ENCODE measurements at regions not wholly inside any gene's neighbourhood (a gene's known extent, or its start where the extent isn't known, plus 50 kb on each side); places are given as distances from the start of the nearest gene placed in this dataset.

DNA sequence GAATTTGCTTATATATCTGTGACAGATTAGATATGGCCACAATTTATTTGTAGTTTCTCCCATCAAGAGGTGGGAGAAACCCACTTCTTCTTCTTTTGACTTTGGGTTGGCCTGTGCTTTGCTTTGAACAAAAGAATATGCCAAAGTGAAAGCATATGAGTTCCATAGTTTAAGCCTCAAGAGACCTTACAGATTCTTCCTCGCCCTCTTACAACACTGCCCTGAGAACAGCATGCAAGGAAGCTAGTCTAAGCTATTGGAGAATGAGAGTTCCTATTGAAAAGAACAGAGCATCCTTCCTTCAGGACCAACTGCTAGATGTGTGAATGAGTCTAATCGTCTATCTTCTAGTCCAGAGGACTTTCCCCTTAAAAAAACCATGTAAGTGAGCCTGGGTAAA is 394.8 kb downstream of the TUSC7 start:
- Histone ChIP-seq H3K79me2 (ENCODE audit: control insufficient read depth, insufficient read depth, low read length) (no peaks in the 10 kb centered on the region), H3K27me3 (ENCODE audit: control insufficient read depth in 2 of 2, insufficient read depth in 2 of 2, low read length in 2 of 2) (no peaks in the 10 kb centered on the region), H3K4me1 (replicated peaks in 1 of 2; ENCODE audit: control insufficient read depth in 2 of 2, insufficient read depth in 2 of 2, low read length in 2 of 2) (no peaks in the 10 kb centered on the region), H2AFZ (ENCODE audit: low read depth, low read length) (no peak overlapping the region), H3K36me3 (ENCODE audit: control insufficient read depth, insufficient read depth, low read length) (no peaks in the 10 kb centered on the region), H3K27ac (ENCODE audit: extremely low read depth, low read depth, low read length) (no peak overlapping the region), H3K9ac (ENCODE audit: insufficient read depth in 1 of 2, low read depth in 2 of 2, low read length in 2 of 2) (no peak overlapping the region), H3K9me3 (replicated peaks; ENCODE audit: control insufficient read depth, insufficient read depth, low read depth, low read length) (no peaks in the 10 kb centered on the region), H3K4me2 (ENCODE audit: insufficient read depth, low read length) (no peak overlapping the region), H3K4me3 (no peak overlapping the region), H4K20me1 (replicated peaks; ENCODE audit: control insufficient read depth, insufficient read depth, low read length) (no peaks in the 10 kb centered on the region), H3K9me1 (ENCODE audit: control insufficient read depth, insufficient read depth, low read length) (no peaks in the 10 kb centered on the region)
- POLR2A ChIA-PET, result no interaction called here
- no TSS peak for BruUV-seq (replicated peaks)
- 0% methylated on average over 1 of the region's 2 CpGs for WGBS (ENCODE audit: insufficient coverage, low coverage, missing lambda C conversion rate)
- ATAC-seq, result no peak
- CTCF ChIA-PET (ENCODE audit: low intra/inter-chr PET ratio), result no interaction called here
- no peak for FAIRE-seq
- TF ChIP-seq HNRNPLL (IDR thresholded peaks at IDR 0.05; ENCODE audit: low read depth, low read length, poor library complexity, severe bottlenecking) (no peak), MED1 (CRISPR knock-in tag; IDR thresholded peaks at IDR 0.05; ENCODE audit: borderline replicate concordance) (no peak), BMI1 (IDR thresholded peaks at IDR 0.05; ENCODE audit: low read length) (no peak), ZNF699 (CRISPR knock-in tag; IDR thresholded peaks at IDR 0.05; ENCODE audit: insufficient replicate concordance) (no peak), ZNF41 (CRISPR knock-in tag; conservative IDR thresholded peaks at IDR 0.05) (no peak), TAF1 (IDR thresholded peaks at IDR 0.05; ENCODE audit: control insufficient read depth, extremely low read depth, insufficient read depth, low read length, severe bottlenecking) (no peak), SRSF9 (IDR thresholded peaks at IDR 0.05; ENCODE audit: borderline replicate concordance, low read depth, low read length) (no peak), PML (IDR thresholded peaks at IDR 0.05; ENCODE audit: low read length) (no peak), ZNF134 (CRISPR knock-in tag; conservative IDR thresholded peaks at IDR 0.05) (no peak), ZNF696 (CRISPR knock-in tag; conservative IDR thresholded peaks at IDR 0.05) (no peak), ILK (tag; IDR thresholded peaks at IDR 0.05; ENCODE audit: borderline replicate concordance, low read depth) (no peak), NEUROD1 (IDR thresholded peaks at IDR 0.05; ENCODE audit: borderline replicate concordance, low read depth, low read length, partially characterized antibody) (no peak), HIVEP1 (CRISPR knock-in tag; IDR thresholded peaks at IDR 0.05) (no peak)
- TF ChIP-seq, protein P1, sequence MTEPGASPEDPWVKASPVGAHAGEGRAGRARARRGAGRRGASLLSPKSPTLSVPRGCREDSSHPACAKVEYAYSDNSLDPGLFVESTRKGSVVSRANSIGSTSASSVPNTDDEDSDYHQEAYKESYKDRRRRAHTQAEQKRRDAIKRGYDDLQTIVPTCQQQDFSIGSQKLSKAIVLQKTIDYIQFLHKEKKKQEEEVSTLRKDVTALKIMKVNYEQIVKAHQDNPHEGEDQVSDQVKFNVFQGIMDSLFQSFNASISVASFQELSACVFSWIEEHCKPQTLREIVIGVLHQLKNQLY (CRISPR knock-in tag; conservative IDR thresholded peaks at IDR 0.05), result no peak
- TF ChIP-seq, protein P2, sequence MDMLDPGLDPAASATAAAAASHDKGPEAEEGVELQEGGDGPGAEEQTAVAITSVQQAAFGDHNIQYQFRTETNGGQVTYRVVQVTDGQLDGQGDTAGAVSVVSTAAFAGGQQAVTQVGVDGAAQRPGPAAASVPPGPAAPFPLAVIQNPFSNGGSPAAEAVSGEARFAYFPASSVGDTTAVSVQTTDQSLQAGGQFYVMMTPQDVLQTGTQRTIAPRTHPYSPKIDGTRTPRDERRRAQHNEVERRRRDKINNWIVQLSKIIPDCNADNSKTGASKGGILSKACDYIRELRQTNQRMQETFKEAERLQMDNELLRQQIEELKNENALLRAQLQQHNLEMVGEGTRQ (CRISPR knock-in tag; IDR thresholded peaks at IDR 0.05), result no peak
- TF ChIP-seq, protein P3, sequence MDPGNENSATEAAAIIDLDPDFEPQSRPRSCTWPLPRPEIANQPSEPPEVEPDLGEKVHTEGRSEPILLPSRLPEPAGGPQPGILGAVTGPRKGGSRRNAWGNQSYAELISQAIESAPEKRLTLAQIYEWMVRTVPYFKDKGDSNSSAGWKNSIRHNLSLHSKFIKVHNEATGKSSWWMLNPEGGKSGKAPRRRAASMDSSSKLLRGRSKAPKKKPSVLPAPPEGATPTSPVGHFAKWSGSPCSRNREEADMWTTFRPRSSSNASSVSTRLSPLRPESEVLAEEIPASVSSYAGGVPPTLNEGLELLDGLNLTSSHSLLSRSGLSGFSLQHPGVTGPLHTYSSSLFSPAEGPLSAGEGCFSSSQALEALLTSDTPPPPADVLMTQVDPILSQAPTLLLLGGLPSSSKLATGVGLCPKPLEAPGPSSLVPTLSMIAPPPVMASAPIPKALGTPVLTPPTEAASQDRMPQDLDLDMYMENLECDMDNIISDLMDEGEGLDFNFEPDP (CRISPR knock-in tag; IDR thresholded peaks at IDR 0.05), result no peak
- TF ChIP-seq, protein P4, sequence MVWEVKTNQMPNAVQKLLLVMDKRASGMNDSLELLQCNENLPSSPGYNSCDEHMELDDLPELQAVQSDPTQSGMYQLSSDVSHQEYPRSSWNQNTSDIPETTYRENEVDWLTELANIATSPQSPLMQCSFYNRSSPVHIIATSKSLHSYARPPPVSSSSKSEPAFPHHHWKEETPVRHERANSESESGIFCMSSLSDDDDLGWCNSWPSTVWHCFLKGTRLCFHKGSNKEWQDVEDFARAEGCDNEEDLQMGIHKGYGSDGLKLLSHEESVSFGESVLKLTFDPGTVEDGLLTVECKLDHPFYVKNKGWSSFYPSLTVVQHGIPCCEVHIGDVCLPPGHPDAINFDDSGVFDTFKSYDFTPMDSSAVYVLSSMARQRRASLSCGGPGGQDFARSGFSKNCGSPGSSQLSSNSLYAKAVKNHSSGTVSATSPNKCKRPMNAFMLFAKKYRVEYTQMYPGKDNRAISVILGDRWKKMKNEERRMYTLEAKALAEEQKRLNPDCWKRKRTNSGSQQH (CRISPR knock-in tag; IDR thresholded peaks at IDR 0.05), result no peak
- TF ChIP-seq, protein P5, sequence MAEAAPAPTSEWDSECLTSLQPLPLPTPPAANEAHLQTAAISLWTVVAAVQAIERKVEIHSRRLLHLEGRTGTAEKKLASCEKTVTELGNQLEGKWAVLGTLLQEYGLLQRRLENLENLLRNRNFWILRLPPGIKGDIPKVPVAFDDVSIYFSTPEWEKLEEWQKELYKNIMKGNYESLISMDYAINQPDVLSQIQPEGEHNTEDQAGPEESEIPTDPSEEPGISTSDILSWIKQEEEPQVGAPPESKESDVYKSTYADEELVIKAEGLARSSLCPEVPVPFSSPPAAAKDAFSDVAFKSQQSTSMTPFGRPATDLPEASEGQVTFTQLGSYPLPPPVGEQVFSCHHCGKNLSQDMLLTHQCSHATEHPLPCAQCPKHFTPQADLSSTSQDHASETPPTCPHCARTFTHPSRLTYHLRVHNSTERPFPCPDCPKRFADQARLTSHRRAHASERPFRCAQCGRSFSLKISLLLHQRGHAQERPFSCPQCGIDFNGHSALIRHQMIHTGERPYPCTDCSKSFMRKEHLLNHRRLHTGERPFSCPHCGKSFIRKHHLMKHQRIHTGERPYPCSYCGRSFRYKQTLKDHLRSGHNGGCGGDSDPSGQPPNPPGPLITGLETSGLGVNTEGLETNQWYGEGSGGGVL (CRISPR knock-in tag; IDR thresholded peaks at IDR 0.05), result no peak
- in situ Hi-C loops (cut with MboI) (no loop called here), intact Hi-C loops (cut with micrococcal nuclease) (no loop called here)
- no peak for DNase-seq (ENCODE audit: extremely low read depth in 1 of 4, low spot score in 3 of 4)

All from K562 (cell line).